GM12878 (cell line): ENCODE measurements at regions not wholly inside any gene's neighbourhood (a gene's known extent, or its start where the extent isn't known, plus 50 kb on each side); places are given as distances from the start of the nearest gene placed in this dataset.

Experiments used
- ASH2L ChIP-seq: fragments of 300-600, 200-600 bp; sonication (generic); IDR thresholded peaks from 2 replicates; pipeline ENCODE4 v1.6.1; 2017; ENCODE audit warnings: low read depth, mild to moderate bottlenecking, borderline replicate concordance
- ATF7 ChIP-seq: fragments of 450-650 bp; IDR thresholded peaks from 2 replicates; pipeline ENCODE4 v1.6.1; 2016; ENCODE audit warnings: low read depth, mild to moderate bottlenecking
- CREB1 ChIP-seq: IDR thresholded peaks from 2 replicates; pipeline ENCODE4 v1.6.1; 2012; ENCODE audit warnings: low read depth, mild to moderate bottlenecking, inconsistent platforms
- ETV6 ChIP-seq, 2 experiments: fragments of 450-650 bp in 1 of 2; IDR thresholded peaks in 1 of 2; conservative IDR thresholded peaks in 1 of 2; 2 replicates each; pipeline ENCODE4 v1.6.1; 2014; ENCODE audit warnings: antibody characterized with exemption in 1 of 2, borderline replicate concordance in 1 of 2, low read depth in 1 of 2, mild to moderate bottlenecking in 1 of 2, moderate library complexity in 1 of 2
- EZH2 ChIP-seq: IDR thresholded peaks from 2 replicates; pipeline ENCODE4 v1.6.1; 2012; ENCODE audit warnings: low read depth, mild to moderate bottlenecking, control low read depth, inconsistent platforms, low read length, borderline replicate concordance; ENCODE audit not compliant: control insufficient read depth
- HDAC2 ChIP-seq: fragments of 200-600 bp; sonication (generic); IDR thresholded peaks from 2 replicates; pipeline ENCODE4 v1.6.1; 2017
- KLF5 ChIP-seq: fragments of 450-650 bp; IDR thresholded peaks from 2 replicates; pipeline ENCODE4 v1.6.1; 2014; ENCODE audit warnings: mild to moderate bottlenecking; ENCODE audit not compliant: partially characterized antibody
- NFIC ChIP-seq: IDR thresholded peaks from 2 replicates; pipeline ENCODE4 v1.6.1; 2012; ENCODE audit warnings: low read depth, mild to moderate bottlenecking, inconsistent platforms, low read length, moderate library complexity
- NR2C2 ChIP-seq: IDR thresholded peaks from 2 replicates; pipeline ENCODE4 v1.6.1; 2011; ENCODE audit warnings: borderline replicate concordance, low read depth; ENCODE audit not compliant: control insufficient read depth, insufficient read length
- NR2F1 ChIP-seq: fragments of 450-650 bp; conservative IDR thresholded peaks from 2 replicates; pipeline ENCODE4 v1.6.1; 2017; ENCODE audit warnings: mild to moderate bottlenecking
- NRF1 ChIP-seq: conservative IDR thresholded peaks from 2 replicates; pipeline ENCODE4 v1.6.1; 2011; ENCODE audit warnings: mild to moderate bottlenecking, low read depth, low read length, improper control_type of control experiment
- PAX8 ChIP-seq: fragments of 450-650 bp; IDR thresholded peaks from 2 replicates; pipeline ENCODE4 v1.6.1; 2017; ENCODE audit warnings: mild to moderate bottlenecking, moderate library complexity
- RAD21 ChIP-seq: IDR thresholded peaks from 2 replicates; pipeline ENCODE4 v1.6.1; 2011; ENCODE audit warnings: mild to moderate bottlenecking, low read depth, low read length, moderate library complexity; ENCODE audit not compliant: insufficient read depth
- RAD51 ChIP-seq: fragments of 450-650 bp; IDR thresholded peaks from 2 replicates; pipeline ENCODE4 v1.6.1; 2016; ENCODE audit warnings: moderate library complexity, mild to moderate bottlenecking, inconsistent platforms
- REST ChIP-seq: IDR thresholded peaks from 2 replicates; pipeline ENCODE4 v1.6.1; 2012; ENCODE audit warnings: mild to moderate bottlenecking, low read depth, low read length
- SIN3A ChIP-seq: IDR thresholded peaks from 2 replicates; pipeline ENCODE4 v1.6.1; 2012; ENCODE audit warnings: low read depth, low read length, improper control_type of control experiment
- TAF1 ChIP-seq: IDR thresholded peaks from 2 replicates; pipeline ENCODE4 v1.6.1; 2011; ENCODE audit warnings: mild to moderate bottlenecking, low read depth, low read length, borderline replicate concordance
- TCF12 ChIP-seq: IDR thresholded peaks from 2 replicates; pipeline ENCODE4 v1.6.1; 2011; ENCODE audit warnings: low read depth, mild to moderate bottlenecking, low read length
- YY1 ChIP-seq: IDR thresholded peaks from 2 replicates; pipeline ENCODE4 v1.6.1; 2011; ENCODE audit warnings: low read depth, mild to moderate bottlenecking, low read length
- ZBTB11 ChIP-seq: fragments of 450-650 bp; formaldehyde crosslinking; IDR thresholded peaks from 2 replicates; pipeline ENCODE4 v1.5.0; 2022; ENCODE audit warnings: mild to moderate bottlenecking, missing genetic modification characterization
- TF ChIP-seq, protein P1 (sequence below): fragments of 150-350 bp; IDR thresholded peaks from 2 replicates; pipeline ENCODE4 v1.6.1; 2014; ENCODE audit warnings: mild to moderate bottlenecking, low read depth, low read length

DNA sequence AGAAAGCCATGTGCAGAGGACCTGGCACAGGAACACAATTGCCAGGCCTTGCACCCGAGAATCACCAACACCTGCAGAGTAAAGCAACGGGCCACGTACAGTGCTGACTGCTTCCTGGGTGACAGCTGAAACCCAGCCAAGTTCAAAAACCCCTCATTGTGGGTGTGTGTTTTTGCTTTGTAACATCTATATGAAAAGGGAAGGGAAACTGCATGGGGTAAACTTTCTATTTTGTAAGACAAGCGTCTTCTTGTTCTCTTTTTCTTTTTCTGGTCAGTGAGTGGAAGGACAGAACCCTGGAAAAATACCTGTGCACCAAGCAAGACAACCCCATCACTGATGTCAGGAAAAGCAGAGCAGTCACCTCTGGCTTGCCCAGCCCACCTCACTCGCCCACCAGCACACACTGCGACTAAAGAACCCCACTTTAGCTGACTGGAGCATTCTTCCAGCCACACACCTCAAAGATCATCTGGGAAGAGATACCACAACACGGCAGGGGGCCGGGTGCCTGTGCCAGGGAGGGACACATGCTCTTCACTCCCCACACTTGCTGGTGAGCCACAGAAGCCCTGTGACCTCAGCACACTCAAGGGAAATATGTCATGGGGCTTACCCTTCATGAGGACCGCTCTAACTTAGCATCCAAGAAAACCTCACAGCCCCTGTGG is 172.3 kb downstream of the NDUFA12 start (continued):
- peak; percentile 92 for TF ChIP-seq NFIC
- TF ChIP-seq HDAC2, result no peak; the same call in 1 of the 2 replicates
- TF ChIP-seq SIN3A, result no peak
- peak; percentile 72 for TF ChIP-seq CREB1
- TF ChIP-seq KLF5, result peak; percentile 65
- TF ChIP-seq REST, result no peak
- peak; percentile 93 for TF ChIP-seq ATF7
- TF ChIP-seq TCF12, result peak; percentile 96
- TF ChIP-seq TAF1, result 0 out of 2 replicates have a peak, but pooled peaks have one; percentile 49
- TF ChIP-seq ASH2L, result peak; percentile 81; the same call in 1 of the 2 replicates
- peak; percentile 40; the same call in 1 of the 2 replicates for TF ChIP-seq YY1
- TF ChIP-seq RAD21, result peak; percentile 25; the same call in 1 of the 2 replicates
- TF ChIP-seq EZH2, result no peak
- TF ChIP-seq, protein P1, sequence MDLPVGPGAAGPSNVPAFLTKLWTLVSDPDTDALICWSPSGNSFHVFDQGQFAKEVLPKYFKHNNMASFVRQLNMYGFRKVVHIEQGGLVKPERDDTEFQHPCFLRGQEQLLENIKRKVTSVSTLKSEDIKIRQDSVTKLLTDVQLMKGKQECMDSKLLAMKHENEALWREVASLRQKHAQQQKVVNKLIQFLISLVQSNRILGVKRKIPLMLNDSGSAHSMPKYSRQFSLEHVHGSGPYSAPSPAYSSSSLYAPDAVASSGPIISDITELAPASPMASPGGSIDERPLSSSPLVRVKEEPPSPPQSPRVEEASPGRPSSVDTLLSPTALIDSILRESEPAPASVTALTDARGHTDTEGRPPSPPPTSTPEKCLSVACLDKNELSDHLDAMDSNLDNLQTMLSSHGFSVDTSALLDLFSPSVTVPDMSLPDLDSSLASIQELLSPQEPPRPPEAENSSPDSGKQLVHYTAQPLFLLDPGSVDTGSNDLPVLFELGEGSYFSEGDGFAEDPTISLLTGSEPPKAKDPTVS, result no peak
- TF ChIP-seq ETV6 (conservative IDR thresholded peaks at IDR 0.05 in 1 of 2, IDR thresholded peaks at IDR 0.05 in 1 of 2; ENCODE audit: borderline replicate concordance in 1 of 2, low read depth in 1 of 2), result peak in 1 of 2 experiments; percentile 65; a peak in 2 of 4 replicates
- TF ChIP-seq ZBTB11 (CRISPR knock-in tag), result no peak
- no peak for TF ChIP-seq NRF1
- TF ChIP-seq NR2F1, result peak; percentile 91
- no peak; the same call in 1 of the 2 replicates for TF ChIP-seq RAD51
- no peak for TF ChIP-seq PAX8
- no peak for TF ChIP-seq NR2C2
